SK-N-SH (cell line): ENCODE measurements at regions not wholly inside any gene's neighbourhood (a gene's known extent, or its start where the extent isn't known, plus 50 kb on each side); places are given as distances from the start of the nearest gene placed in this dataset.

Experiments used
- CTCF ChIP-seq: fragments of 200-600 bp; sonication (generic); IDR thresholded peaks from 2 replicates; pipeline ENCODE4 v1.6.1; 2017; ENCODE audit warnings: antibody characterized with exemption, mild to moderate bottlenecking, moderate library complexity
- EZH2phosphoT487 ChIP-seq: fragments of 200-600 bp; sonication (generic); IDR thresholded peaks from 2 replicates; pipeline ENCODE4 v1.6.1; 2017; ENCODE audit warnings: low read depth, mixed run types, mild to moderate bottlenecking, antibody characterized with exemption, moderate library complexity, borderline replicate concordance
- FOSL2 ChIP-seq: IDR thresholded peaks from 2 replicates; pipeline ENCODE4 v1.4.0; 2012; ENCODE audit warnings: low read depth, mild to moderate bottlenecking, moderate library complexity, borderline replicate concordance
- MXI1 ChIP-seq: IDR thresholded peaks from 2 replicates; pipeline ENCODE4 v1.6.1; 2012; ENCODE audit warnings: mild to moderate bottlenecking, low read depth, low read length, improper control_type of control experiment
- NRF1 ChIP-seq: IDR thresholded peaks from 2 replicates; pipeline ENCODE4 v1.6.1; 2012; ENCODE audit warnings: low read depth, mild to moderate bottlenecking, low read length
- RXRA ChIP-seq: IDR thresholded peaks from 2 replicates; pipeline ENCODE4 v1.4.0; 2012; ENCODE audit warnings: low read depth, mild to moderate bottlenecking, borderline replicate concordance

DNA sequence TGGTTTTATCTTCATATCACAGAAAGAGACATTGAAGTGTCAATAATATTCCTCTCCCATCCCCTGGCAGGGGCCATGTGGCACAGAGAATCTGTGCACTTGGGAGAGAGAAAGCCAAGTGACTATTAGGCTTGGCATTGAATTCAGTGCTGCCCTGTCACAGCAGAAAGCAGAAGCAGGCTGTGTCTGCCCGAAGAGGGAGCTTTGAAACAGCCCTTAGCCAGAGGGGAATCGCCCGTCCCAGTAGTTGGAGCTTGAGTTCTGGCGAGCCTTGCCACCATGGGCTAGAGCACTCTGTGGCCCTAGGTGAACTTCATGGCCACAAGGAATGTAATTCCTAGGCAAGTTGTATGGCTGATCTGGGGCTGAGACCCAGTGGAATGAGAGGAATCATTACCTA lies 282.5 kb upstream of the PCDH10 start:
- no peak for TF ChIP-seq CTCF
- no peak for TF ChIP-seq EZH2phosphoT487
- TF ChIP-seq FOSL2: no peak
- TF ChIP-seq RXRA: no peak
- no peak for TF ChIP-seq MXI1
- no peak for TF ChIP-seq NRF1
